ENCODE measurements at regions not wholly inside any gene's neighbourhood (a gene's known extent, or its start where the extent isn't known, plus 50 kb on each side); places are given as distances from the start of the nearest gene placed in this dataset.

- no peaks in the 10 kb centered on the region for H3K9me3 ChIP-seq (ENCODE audit: low read length)
- H3K27me3 ChIP-seq (ENCODE audit: insufficient read depth, low read length) = no peaks in the 10 kb centered on the region
- no peak overlapping the region for H2AFZ ChIP-seq (ENCODE audit: low read length)
- H3K27ac ChIP-seq (ENCODE audit: low read depth, low read length, poor library complexity, severe bottlenecking) = no peak overlapping the region
- H3K4me1 ChIP-seq (ENCODE audit: insufficient read depth, low read length, severe bottlenecking) = no peaks in the 10 kb centered on the region
- no peak overlapping the region for H3K9ac ChIP-seq (ENCODE audit: low read length)
- H3K4me2 ChIP-seq (ENCODE audit: low read length) = no peak overlapping the region
- no peaks in the 10 kb centered on the region for H3K9me2 ChIP-seq (ENCODE audit: low read depth, low read length)
- H3K79me2 ChIP-seq (ENCODE audit: insufficient read depth, low read length) = no peaks in the 10 kb centered on the region
- no peaks in the 10 kb centered on the region for H3F3A ChIP-seq (ENCODE audit: insufficient read depth, low read length)
- H4K20me1 ChIP-seq (ENCODE audit: insufficient read depth, low read length) = no peaks in the 10 kb centered on the region
- no peak overlapping the region for H3K4me3 ChIP-seq (ENCODE audit: low read depth, low read length, poor library complexity, severe bottlenecking)
- H3K36me3 ChIP-seq (ENCODE audit: insufficient read depth, low read length) = no peaks in the 10 kb centered on the region
- no peak for TF ChIP-seq EZH2 (IDR thresholded peaks at IDR 0.05; ENCODE audit: borderline replicate concordance, low read length)
- TF ChIP-seq CTCF (IDR thresholded peaks at IDR 0.05; ENCODE audit: low read length) = no peak
These were observed 175.6 kb downstream of the SMAD6 start for GRCh38 chr15:66877477-66878271.

- Histone ChIP-seq H3F3A (ENCODE audit: insufficient read depth, low read length) (no peaks in the 10 kb centered on the region), H3K79me2 (ENCODE audit: insufficient read depth, low read length) (no peaks in the 10 kb centered on the region), H3K27me3 (ENCODE audit: insufficient read depth, low read length) (no peaks in the 10 kb centered on the region), H3K36me3 (ENCODE audit: insufficient read depth, low read length) (no peaks in the 10 kb centered on the region), H3K27ac (ENCODE audit: low read depth, low read length, poor library complexity, severe bottlenecking) (no peak overlapping the region), H2AFZ (ENCODE audit: low read length) (no peak overlapping the region), H3K9me3 (ENCODE audit: low read length) (no peaks in the 10 kb centered on the region), H3K4me1 (ENCODE audit: insufficient read depth, low read length, severe bottlenecking) (no peaks in the 10 kb centered on the region), H3K4me2 (ENCODE audit: low read length) (no peak overlapping the region), H4K20me1 (ENCODE audit: insufficient read depth, low read length) (no peaks in the 10 kb centered on the region), H3K4me3 (ENCODE audit: low read depth, low read length, poor library complexity, severe bottlenecking) (no peak overlapping the region), H3K9me2 (ENCODE audit: low read depth, low read length) (no peaks in the 10 kb centered on the region), H3K9ac (ENCODE audit: low read length) (no peak overlapping the region)
- TF ChIP-seq EZH2 (IDR thresholded peaks at IDR 0.05; ENCODE audit: borderline replicate concordance, low read length) = no peak
- TF ChIP-seq CTCF (IDR thresholded peaks at IDR 0.05; ENCODE audit: low read length) = no peak
These were observed 176.7 kb downstream of the SMAD6 start for GRCh38 chr15:66878761-66879160.

- H3K4me2 ChIP-seq (ENCODE audit: low read length) = no peak overlapping the region
- TF ChIP-seq CTCF (IDR thresholded peaks at IDR 0.05; ENCODE audit: low read length) = no peak
- no peak for TF ChIP-seq EZH2 (IDR thresholded peaks at IDR 0.05; ENCODE audit: borderline replicate concordance, low read length)
- no peak overlapping the region for H3K27ac ChIP-seq (ENCODE audit: low read depth, low read length, poor library complexity, severe bottlenecking)
These were observed 177.7 kb downstream of the SMAD6 start for GRCh38 chr15:66879531-66880368.

More at GRCh38 chr15:66879531-66880368, 177.7 kb downstream of the SMAD6 start:
- Histone ChIP-seq H3F3A (ENCODE audit: insufficient read depth, low read length) (no peaks in the 10 kb centered on the region), H2AFZ (ENCODE audit: low read length) (no peak overlapping the region), H3K27me3 (ENCODE audit: insufficient read depth, low read length) (no peaks in the 10 kb centered on the region), H3K9me3 (ENCODE audit: low read length) (no peaks in the 10 kb centered on the region), H3K4me1 (ENCODE audit: insufficient read depth, low read length, severe bottlenecking) (no peaks in the 10 kb centered on the region), H4K20me1 (ENCODE audit: insufficient read depth, low read length) (no peaks in the 10 kb centered on the region), H3K79me2 (ENCODE audit: insufficient read depth, low read length) (no peaks in the 10 kb centered on the region), H3K36me3 (ENCODE audit: insufficient read depth, low read length) (no peaks in the 10 kb centered on the region), H3K9me2 (ENCODE audit: low read depth, low read length) (no peaks in the 10 kb centered on the region), H3K4me3 (ENCODE audit: low read depth, low read length, poor library complexity, severe bottlenecking) (no peak overlapping the region), H3K9ac (ENCODE audit: low read length) (no peak overlapping the region)
